ENCODE measurements at regions not wholly inside any gene's neighbourhood (a gene's known extent, or its start where the extent isn't known, plus 50 kb on each side); places are given as distances from the start of the nearest gene placed in this dataset.

DNA sequence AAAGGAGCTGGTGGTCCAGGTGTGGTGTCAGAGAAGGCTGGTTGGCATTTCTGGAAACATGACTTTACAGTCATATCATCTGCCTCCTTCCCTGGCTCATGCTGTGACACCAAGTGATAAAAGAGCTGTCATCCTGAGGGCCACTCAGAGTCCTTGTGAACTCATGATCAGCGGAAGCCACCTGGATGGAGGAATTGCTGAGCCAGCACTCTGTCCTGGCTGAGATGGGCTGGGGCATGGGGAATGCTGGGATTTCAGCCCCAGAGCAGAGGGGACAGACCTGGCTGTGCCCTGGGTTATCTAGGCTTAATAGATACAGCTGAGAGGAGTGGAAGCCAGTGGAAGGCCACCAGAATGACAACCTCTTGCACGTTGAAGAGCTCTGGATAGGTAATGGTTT is 214.3 kb downstream of the DHX35 start:
- Histone ChIP-seq H3K27me3 (ENCODE audit: low read depth, low read length) (peaks cover 68% of the 10 kb centered on the region), H3K9me3 (ENCODE audit: insufficient read depth, low read length) (no peaks in the 10 kb centered on the region), H3K27ac (ENCODE audit: low read length) (no peak overlapping the region), H3K4me1 (ENCODE audit: low read length) (no peaks in the 10 kb centered on the region), H3K36me3 (replicated peaks; ENCODE audit: low read depth, low read length) (no peaks in the 10 kb centered on the region), H4K20me1 (ENCODE audit: insufficient read depth, low read length) (no peaks in the 10 kb centered on the region), H3K9ac (ENCODE audit: low read length) (no peak overlapping the region), H3K4me2 (ENCODE audit: low read length) (no peak overlapping the region), H3K4me3 (ENCODE audit: low read length) (no peak overlapping the region), H3K79me2 (ENCODE audit: low read length) (no peaks in the 10 kb centered on the region), H2AFZ (ENCODE audit: low read depth, low read length) (no peak overlapping the region)
- TF ChIP-seq, protein P1, sequence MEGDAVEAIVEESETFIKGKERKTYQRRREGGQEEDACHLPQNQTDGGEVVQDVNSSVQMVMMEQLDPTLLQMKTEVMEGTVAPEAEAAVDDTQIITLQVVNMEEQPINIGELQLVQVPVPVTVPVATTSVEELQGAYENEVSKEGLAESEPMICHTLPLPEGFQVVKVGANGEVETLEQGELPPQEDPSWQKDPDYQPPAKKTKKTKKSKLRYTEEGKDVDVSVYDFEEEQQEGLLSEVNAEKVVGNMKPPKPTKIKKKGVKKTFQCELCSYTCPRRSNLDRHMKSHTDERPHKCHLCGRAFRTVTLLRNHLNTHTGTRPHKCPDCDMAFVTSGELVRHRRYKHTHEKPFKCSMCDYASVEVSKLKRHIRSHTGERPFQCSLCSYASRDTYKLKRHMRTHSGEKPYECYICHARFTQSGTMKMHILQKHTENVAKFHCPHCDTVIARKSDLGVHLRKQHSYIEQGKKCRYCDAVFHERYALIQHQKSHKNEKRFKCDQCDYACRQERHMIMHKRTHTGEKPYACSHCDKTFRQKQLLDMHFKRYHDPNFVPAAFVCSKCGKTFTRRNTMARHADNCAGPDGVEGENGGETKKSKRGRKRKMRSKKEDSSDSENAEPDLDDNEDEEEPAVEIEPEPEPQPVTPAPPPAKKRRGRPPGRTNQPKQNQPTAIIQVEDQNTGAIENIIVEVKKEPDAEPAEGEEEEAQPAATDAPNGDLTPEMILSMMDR (IDR thresholded peaks at IDR 0.05; ENCODE audit: low read depth, low read length), result no peak
- no peak for TF ChIP-seq EZH2phosphoT487 (IDR thresholded peaks at IDR 0.05; ENCODE audit: low read depth)

DNA sequence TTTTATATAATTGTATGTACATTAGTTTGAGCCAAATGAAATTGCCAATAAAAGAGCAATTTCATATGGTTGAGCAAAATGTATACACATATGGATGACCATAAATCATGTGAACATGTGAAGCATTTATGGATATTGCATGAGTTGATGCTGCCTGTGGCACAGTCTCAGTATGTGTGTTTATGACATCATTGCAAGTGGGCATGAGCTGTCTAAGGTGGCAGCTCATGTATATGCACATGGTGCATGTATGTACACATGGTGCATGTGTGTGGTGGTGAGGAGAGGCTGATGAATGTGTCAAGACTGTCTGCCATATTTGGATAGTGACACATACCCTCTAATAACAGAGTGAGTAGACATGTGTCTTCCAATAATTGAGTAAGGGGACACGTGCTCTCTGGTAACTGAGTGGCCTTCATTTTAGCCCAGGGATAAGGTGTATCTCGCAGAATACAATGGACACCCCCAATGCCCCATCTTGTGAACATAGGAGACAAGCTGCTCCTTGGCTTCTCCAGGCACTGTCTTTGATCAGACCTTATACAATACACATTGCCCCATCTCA is 208.8 kb downstream of the DHX35 start:
- peaks cover 38% of the 10 kb centered on the region; the same call in 1 of the 2 replicates for H3K27me3 ChIP-seq (ENCODE audit: low read depth, low read length)
- TF ChIP-seq EZH2phosphoT487 (IDR thresholded peaks at IDR 0.05; ENCODE audit: low read depth), result no peak
- TF ChIP-seq, protein P1 (IDR thresholded peaks at IDR 0.05; ENCODE audit: low read depth, low read length), result no peak
- H3K9ac ChIP-seq (ENCODE audit: low read length), result no peak overlapping the region
- no peaks in the 10 kb centered on the region for H3K79me2 ChIP-seq (ENCODE audit: low read length)
- H3K36me3 ChIP-seq (replicated peaks; ENCODE audit: low read depth, low read length), result no peaks in the 10 kb centered on the region
- H3K4me3 ChIP-seq (ENCODE audit: low read length), result no peak overlapping the region
- H3K4me2 ChIP-seq (ENCODE audit: low read length), result no peak overlapping the region
- no peak overlapping the region for H2AFZ ChIP-seq (ENCODE audit: low read depth, low read length)
- H3K9me3 ChIP-seq (ENCODE audit: insufficient read depth, low read length), result no peaks in the 10 kb centered on the region
- no peak overlapping the region for H3K27ac ChIP-seq (ENCODE audit: low read length)
- H4K20me1 ChIP-seq (ENCODE audit: insufficient read depth, low read length), result no peaks in the 10 kb centered on the region
- H3K4me1 ChIP-seq (ENCODE audit: low read length), result no peaks in the 10 kb centered on the region

DNA sequence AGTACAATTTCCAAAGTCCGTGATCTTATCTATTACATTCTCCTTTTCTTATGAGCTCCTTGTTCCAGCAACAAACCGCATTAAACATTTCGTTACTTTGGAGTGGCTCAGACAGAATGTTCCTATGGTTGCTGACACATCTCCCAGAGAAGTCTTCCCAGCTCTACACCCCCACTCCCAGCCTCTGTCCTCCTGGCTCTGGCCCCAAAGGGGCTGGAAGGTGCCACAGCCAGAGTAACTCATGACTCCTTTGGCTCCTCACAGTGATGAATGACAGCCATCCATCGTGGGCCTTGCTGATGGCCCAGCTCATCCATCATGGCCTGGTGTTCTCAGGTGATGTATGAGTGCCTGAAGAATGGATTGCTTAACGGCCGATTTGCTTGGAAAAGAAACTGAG is 203.0 kb downstream of the DHX35 start:
- Histone ChIP-seq H4K20me1 (ENCODE audit: insufficient read depth, low read length) (no peaks in the 10 kb centered on the region), H3K79me2 (ENCODE audit: low read length) (no peaks in the 10 kb centered on the region), H2AFZ (ENCODE audit: low read depth, low read length) (no peak overlapping the region), H3K4me3 (ENCODE audit: low read length) (no peak overlapping the region), H3K27ac (ENCODE audit: low read length) (no peak overlapping the region), H3K9ac (ENCODE audit: low read length) (no peak overlapping the region), H3K9me3 (ENCODE audit: insufficient read depth, low read length) (no peaks in the 10 kb centered on the region), H3K4me2 (ENCODE audit: low read length) (no peak overlapping the region), H3K36me3 (replicated peaks; ENCODE audit: low read depth, low read length) (no peaks in the 10 kb centered on the region), H3K27me3 (ENCODE audit: low read depth, low read length) (0 out of 2 replicates have a peak, but pooled peaks cover 17% of the 10 kb centered on the region), H3K4me1 (ENCODE audit: low read length) (no peaks in the 10 kb centered on the region)
- TF ChIP-seq, protein P1 (IDR thresholded peaks at IDR 0.05; ENCODE audit: low read depth, low read length), result no peak
- TF ChIP-seq EZH2phosphoT487 (IDR thresholded peaks at IDR 0.05; ENCODE audit: low read depth), result no peak

DNA sequence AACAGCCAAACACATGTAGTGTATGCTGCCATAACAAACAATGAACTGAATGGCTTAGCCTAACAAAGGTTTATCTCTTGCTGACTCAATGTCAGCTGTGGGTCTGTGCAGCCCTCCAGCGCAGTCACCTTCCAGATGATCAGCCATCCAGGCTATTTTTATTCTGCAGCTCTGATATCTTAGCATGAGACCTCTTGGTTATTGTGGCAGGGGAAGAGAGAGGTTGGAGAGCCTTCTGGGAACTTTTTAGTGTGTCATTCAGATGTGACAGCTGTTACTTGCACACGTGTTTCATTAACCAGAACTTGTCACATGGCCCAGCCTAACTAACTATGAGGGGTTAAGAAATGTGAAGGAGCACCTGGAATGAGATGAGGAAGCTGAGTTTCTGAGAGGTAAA is 202.5 kb downstream of the DHX35 start:
- Histone ChIP-seq H4K20me1 (ENCODE audit: insufficient read depth, low read length) (no peaks in the 10 kb centered on the region), H3K4me3 (ENCODE audit: low read length) (no peak overlapping the region), H3K27ac (ENCODE audit: low read length) (no peak overlapping the region), H3K9me3 (ENCODE audit: insufficient read depth, low read length) (no peaks in the 10 kb centered on the region), H3K27me3 (ENCODE audit: low read depth, low read length) (peaks cover 17% of the 10 kb centered on the region; the same call in 1 of the 2 replicates), H3K79me2 (ENCODE audit: low read length) (no peaks in the 10 kb centered on the region), H2AFZ (ENCODE audit: low read depth, low read length) (no peak overlapping the region), H3K36me3 (replicated peaks; ENCODE audit: low read depth, low read length) (no peaks in the 10 kb centered on the region), H3K4me2 (ENCODE audit: low read length) (no peak overlapping the region), H3K4me1 (ENCODE audit: low read length) (no peaks in the 10 kb centered on the region), H3K9ac (ENCODE audit: low read length) (no peak overlapping the region)
- no peak for TF ChIP-seq EZH2phosphoT487 (IDR thresholded peaks at IDR 0.05; ENCODE audit: low read depth)
- TF ChIP-seq, protein P1 (IDR thresholded peaks at IDR 0.05; ENCODE audit: low read depth, low read length), result no peak
